Activated CD4-positive, alpha-beta T cell treated with anti-CD3 and anti-CD28 coated beads, Interleukin-2, Interleukin-4, amounts not matched to agents 100 ng/mL and 50 ng/mL, durations not matched to agents 16 hours and 8 hours (primary cell): ENCODE measurements at regions not wholly inside any gene's neighbourhood (a gene's known extent, or its start where the extent isn't known, plus 50 kb on each side); places are given as distances from the start of the nearest gene placed in this dataset.

Source experiments
- DNase-seq: peaks from one replicate; pipeline ENCODE4 v3.0.0-alpha.2; 2020; ENCODE audit warnings: low spot score

- no peak for DNase-seq
Observed at GRCh38 chr11:36724742-36725385, 126.8 kb upstream of the RAG2 start.

- no peak for DNase-seq
Observed at GRCh38 chr11:36722421-36722820, 124.4 kb upstream of the RAG2 start.

DNA sequence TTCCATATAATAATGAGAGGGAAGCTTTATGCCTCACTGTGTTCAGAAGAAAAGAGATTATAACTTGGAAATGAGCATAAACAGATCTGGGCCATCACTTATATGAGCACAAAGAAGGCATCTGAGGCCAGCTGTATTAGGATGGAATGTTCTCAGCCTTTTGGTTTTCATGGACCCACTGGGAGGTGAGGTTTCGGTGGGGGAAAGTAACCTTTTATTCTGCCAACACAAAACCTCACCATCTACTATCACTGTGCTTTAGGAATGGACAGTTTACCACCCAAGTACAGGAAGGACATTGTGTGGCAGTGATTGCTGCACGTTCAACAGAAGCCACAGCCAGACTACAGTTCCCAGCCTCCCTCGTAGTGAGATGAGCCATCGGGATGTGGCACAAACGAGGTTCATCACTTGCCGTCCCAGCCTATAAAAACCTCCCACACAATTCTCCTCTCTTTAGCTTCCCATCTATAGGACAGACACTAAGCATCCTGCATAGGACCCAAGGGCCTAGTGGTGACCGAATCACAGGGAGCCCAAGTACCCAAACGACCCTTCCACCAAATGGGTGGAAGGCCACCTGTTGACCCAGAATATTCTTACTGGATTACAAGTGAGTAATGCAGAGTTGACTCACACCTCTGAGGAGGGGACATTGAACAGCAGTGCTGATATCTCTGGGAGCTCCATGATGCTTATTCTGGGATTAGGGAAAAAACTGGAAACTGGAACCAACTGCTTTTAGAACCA is 121.5 kb upstream of the RAG2 start:
- DNase-seq: no peak

DNA sequence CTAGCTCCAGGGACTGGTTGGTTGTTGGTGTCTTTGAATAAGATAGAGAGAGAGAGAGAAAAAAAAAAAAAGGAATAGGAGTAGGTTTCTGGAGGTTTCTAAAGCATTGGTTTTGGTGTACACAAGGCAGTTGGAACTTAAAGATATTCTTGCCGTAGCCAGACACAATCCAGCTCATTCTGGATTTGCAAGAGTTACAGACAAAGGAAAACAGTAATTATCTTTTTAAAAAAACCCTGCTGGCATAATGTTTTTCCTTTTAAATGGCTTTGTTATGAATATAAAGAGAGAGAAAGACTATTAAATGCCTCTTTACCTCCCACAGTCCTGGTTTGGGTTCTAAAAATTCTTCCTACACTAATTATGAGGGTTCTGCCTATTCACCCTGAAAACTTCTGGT is 120.4 kb upstream of the RAG2 start:
- no peak for DNase-seq

DNA sequence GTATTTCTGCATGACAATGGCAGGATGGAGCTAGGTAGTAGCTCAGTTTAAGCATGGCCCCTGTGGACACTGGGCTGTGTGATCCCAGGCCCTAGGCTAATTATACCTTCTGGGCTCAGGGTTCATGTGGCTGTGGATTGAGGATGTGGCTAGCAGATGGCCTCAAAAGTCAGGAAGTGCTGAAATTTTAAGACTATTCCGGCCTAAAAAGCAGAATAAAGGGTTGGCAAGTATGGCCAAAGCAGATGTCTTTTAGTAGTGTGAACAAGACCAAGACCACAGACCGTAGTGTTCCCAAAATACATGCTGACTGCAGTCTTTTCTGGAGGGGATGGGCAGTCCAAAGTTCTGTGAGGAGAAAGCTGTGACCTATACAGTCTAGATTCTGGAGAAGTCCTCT is 115.7 kb upstream of the RAG2 start:
- DNase-seq: no peak

DNA sequence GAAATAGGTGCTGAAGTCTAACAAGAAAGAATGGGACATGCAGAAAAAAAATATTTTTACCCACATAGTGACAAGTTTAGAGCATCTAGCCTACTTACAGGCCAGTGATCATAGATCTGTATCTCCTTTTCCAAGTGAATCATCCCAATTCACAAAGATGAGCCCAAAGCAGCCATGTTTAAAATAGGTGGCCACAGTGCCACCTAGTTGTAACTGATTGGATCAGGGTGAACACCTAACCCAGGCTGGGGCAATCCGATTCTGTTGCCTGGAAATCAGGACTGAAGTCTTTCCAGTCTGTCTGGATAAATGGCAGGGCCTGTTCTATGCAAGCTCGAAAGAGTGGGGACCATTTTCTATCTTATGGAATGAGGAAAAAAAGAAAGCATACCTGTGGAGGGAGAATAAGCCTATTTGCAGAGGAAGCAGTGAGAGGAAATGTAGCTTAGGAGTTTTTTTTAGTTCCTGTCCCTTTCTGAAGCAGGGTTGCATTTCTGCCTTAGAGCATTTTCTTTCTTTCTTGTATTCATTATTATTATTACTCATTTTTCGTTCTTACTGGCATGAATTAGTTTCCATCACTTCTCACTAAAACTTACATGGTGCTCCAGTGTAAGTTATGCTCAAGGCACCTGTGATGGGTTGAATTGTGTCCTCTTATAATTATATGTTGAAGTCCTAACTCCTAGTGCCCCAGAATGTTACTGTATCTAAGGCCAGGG is 113.2 kb upstream of the RAG2 start:
- DNase-seq: no peak
